HepG2 (cell line): ENCODE measurements at regions not wholly inside any gene's neighbourhood (a gene's known extent, or its start where the extent isn't known, plus 50 kb on each side); places are given as distances from the start of the nearest gene placed in this dataset.

Experiments used
- ARHGAP35 ChIP-seq: sonication (generic); formaldehyde crosslinking; IDR thresholded peaks from 2 replicates; pipeline ENCODE4 v1.9.0; 2022; ENCODE audit warnings: mild to moderate bottlenecking, inconsistent platforms, moderate library complexity, missing genetic modification reagents, borderline replicate concordance
- CHCHD3 ChIP-seq: sonication (generic); formaldehyde crosslinking; IDR thresholded peaks from 2 replicates; pipeline ENCODE4 v1.8.0; 2022; ENCODE audit warnings: mild to moderate bottlenecking, missing genetic modification reagents, moderate library complexity
- DMAP1 ChIP-seq: IDR thresholded peaks from 2 replicates; pipeline ENCODE4 v1.6.1; 2016
- FOXK2 ChIP-seq: fragments of 450-650 bp; IDR thresholded peaks from 2 replicates; pipeline ENCODE4 v1.6.1; 2016
- MEIS1 ChIP-seq: sonication (generic); formaldehyde crosslinking; IDR thresholded peaks from 2 replicates; pipeline ENCODE4 v1.9.0; 2021; ENCODE audit warnings: mild to moderate bottlenecking, missing genetic modification reagents, moderate library complexity, borderline replicate concordance
- MIER3 ChIP-seq: IDR thresholded peaks from 2 replicates; pipeline ENCODE4 v1.6.1; 2016; ENCODE audit warnings: missing compliant biosample characterization, borderline replicate concordance
- MYNN ChIP-seq: sonication (generic); formaldehyde crosslinking; IDR thresholded peaks from 2 replicates; pipeline ENCODE4 v1.4.0; 2020; ENCODE audit warnings: mild to moderate bottlenecking, low read depth, missing genetic modification reagents
- PTBP1 ChIP-seq: fragments of 200-400 bp; formaldehyde crosslinking; IDR thresholded peaks from 2 replicates; pipeline ENCODE4 v1.6.1; 2018; ENCODE audit warnings: low read length, low read depth; ENCODE audit not compliant: poor library complexity, severe bottlenecking
- SP140L ChIP-seq: sonication (generic); formaldehyde crosslinking; IDR thresholded peaks from 2 replicates; pipeline ENCODE4 v1.4.0; 2020; ENCODE audit warnings: missing genetic modification reagents, borderline replicate concordance
- TBX3 ChIP-seq: fragments of 450-650 bp; IDR thresholded peaks from 2 replicates; pipeline ENCODE4 v1.6.1; 2017; ENCODE audit warnings: antibody characterized with exemption, mild to moderate bottlenecking, inconsistent platforms, borderline replicate concordance
- ZFAT ChIP-seq: sonication (generic); formaldehyde crosslinking; conservative IDR thresholded peaks from 2 replicates; pipeline ENCODE4 v1.8.1; 2023; ENCODE audit warnings: missing genetic modification reagents, inconsistent platforms
- ZNF136 ChIP-seq: sonication (generic); formaldehyde crosslinking; IDR thresholded peaks from 2 replicates; pipeline ENCODE4 v1.8.1; 2022; ENCODE audit warnings: low read depth, mild to moderate bottlenecking, moderate library complexity, missing genetic modification reagents
- ZNF282 ChIP-seq: fragments of 450-650 bp; IDR thresholded peaks from 2 replicates; pipeline ENCODE4 v1.6.1; 2018; ENCODE audit not compliant: partially characterized antibody
- ZNF343 ChIP-seq: sonication (generic); formaldehyde crosslinking; IDR thresholded peaks from 2 replicates; pipeline ENCODE4 v1.4.0; 2020; ENCODE audit warnings: mild to moderate bottlenecking, missing genetic modification reagents
- ZNF484 ChIP-seq: sonication (generic); formaldehyde crosslinking; IDR thresholded peaks from 2 replicates; pipeline ENCODE4 v1.5.1; 2020; ENCODE audit warnings: mild to moderate bottlenecking, low read depth, missing genetic modification reagents, borderline replicate concordance
- ZNF546 ChIP-seq: sonication (generic); formaldehyde crosslinking; conservative IDR thresholded peaks from 2 replicates; pipeline ENCODE4 v1.8.1; 2023; ENCODE audit warnings: mild to moderate bottlenecking, missing genetic modification reagents
- TF ChIP-seq, protein P1 (sequence below): sonication (generic); formaldehyde crosslinking; IDR thresholded peaks from 2 replicates; pipeline ENCODE4 v1.5.0; 2020; ENCODE audit warnings: mild to moderate bottlenecking, missing genetic modification reagents
- TF ChIP-seq, protein P2 (sequence below): sonication (generic); formaldehyde crosslinking; IDR thresholded peaks from 2 replicates; pipeline ENCODE4 v1.4.0; 2020; ENCODE audit warnings: mild to moderate bottlenecking, missing genetic modification reagents

DNA sequence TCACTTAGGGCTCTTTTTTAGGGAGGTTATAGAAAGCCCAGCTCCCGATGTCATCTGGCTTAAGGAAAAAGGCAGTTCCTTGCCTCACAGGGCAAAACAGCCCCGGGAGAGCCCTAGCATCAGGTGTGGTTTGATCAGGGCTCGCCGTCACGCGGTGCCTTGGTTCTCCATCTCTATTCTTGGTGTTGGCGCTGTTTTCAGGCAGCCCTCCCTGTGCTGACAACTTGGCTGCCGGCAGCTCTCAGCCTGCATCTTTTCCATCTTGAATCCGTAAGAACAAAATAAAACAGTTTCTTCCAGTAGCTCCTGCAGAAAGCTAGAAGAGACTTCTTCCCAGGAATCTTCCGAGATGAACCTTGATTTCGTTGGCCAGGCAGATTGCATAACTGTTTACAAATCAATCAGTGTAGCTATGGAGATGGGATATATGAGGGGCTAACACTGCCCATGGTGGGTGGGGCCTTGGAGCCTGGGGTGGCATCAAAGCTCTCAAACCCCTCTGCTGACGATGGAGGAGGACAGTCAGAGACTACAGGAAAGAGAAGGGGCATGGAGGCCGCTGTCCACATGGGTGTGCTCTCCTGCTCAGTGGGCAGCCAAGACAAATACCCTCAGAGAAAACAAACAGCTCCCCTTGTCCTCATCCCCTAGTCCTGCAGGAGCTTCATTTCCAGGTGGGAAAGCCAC is 370.7 kb upstream of the C1orf174 start (continued):
- TF ChIP-seq ZNF282: no peak
- TF ChIP-seq CHCHD3: no peak
- TF ChIP-seq MYNN (CRISPR knock-in tag): no peak
- TF ChIP-seq ARHGAP35: no peak
- no peak for TF ChIP-seq ZNF546 (CRISPR knock-in tag)
- TF ChIP-seq, protein P1, sequence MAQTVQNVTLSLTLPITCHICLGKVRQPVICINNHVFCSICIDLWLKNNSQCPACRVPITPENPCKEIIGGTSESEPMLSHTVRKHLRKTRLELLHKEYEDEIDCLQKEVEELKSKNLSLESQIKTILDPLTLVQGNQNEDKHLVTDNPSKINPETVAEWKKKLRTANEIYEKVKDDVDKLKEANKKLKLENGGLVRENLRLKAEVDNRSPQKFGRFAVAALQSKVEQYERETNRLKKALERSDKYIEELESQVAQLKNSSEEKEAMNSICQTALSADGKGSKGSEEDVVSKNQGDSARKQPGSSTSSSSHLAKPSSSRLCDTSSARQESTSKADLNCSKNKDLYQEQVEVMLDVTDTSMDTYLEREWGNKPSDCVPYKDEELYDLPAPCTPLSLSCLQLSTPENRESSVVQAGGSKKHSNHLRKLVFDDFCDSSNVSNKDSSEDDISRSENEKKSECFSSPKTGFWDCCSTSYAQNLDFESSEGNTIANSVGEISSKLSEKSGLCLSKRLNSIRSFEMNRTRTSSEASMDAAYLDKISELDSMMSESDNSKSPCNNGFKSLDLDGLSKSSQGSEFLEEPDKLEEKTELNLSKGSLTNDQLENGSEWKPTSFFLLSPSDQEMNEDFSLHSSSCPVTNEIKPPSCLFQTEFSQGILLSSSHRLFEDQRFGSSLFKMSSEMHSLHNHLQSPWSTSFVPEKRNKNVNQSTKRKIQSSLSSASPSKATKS (CRISPR knock-in tag): no peak
- no peak for TF ChIP-seq ZNF343 (CRISPR knock-in tag)
- TF ChIP-seq TBX3: no peak
- TF ChIP-seq MIER3: no peak
- no peak for TF ChIP-seq ZNF136
- no peak for TF ChIP-seq SP140L (CRISPR knock-in tag)
- no peak for TF ChIP-seq ZNF484 (CRISPR knock-in tag)
- TF ChIP-seq FOXK2: no peak
- TF ChIP-seq ZFAT (CRISPR knock-in tag): no peak
- no peak for TF ChIP-seq MEIS1 (CRISPR knock-in tag)
- TF ChIP-seq DMAP1 (CRISPR knock-in tag): no peak
- TF ChIP-seq, protein P2, sequence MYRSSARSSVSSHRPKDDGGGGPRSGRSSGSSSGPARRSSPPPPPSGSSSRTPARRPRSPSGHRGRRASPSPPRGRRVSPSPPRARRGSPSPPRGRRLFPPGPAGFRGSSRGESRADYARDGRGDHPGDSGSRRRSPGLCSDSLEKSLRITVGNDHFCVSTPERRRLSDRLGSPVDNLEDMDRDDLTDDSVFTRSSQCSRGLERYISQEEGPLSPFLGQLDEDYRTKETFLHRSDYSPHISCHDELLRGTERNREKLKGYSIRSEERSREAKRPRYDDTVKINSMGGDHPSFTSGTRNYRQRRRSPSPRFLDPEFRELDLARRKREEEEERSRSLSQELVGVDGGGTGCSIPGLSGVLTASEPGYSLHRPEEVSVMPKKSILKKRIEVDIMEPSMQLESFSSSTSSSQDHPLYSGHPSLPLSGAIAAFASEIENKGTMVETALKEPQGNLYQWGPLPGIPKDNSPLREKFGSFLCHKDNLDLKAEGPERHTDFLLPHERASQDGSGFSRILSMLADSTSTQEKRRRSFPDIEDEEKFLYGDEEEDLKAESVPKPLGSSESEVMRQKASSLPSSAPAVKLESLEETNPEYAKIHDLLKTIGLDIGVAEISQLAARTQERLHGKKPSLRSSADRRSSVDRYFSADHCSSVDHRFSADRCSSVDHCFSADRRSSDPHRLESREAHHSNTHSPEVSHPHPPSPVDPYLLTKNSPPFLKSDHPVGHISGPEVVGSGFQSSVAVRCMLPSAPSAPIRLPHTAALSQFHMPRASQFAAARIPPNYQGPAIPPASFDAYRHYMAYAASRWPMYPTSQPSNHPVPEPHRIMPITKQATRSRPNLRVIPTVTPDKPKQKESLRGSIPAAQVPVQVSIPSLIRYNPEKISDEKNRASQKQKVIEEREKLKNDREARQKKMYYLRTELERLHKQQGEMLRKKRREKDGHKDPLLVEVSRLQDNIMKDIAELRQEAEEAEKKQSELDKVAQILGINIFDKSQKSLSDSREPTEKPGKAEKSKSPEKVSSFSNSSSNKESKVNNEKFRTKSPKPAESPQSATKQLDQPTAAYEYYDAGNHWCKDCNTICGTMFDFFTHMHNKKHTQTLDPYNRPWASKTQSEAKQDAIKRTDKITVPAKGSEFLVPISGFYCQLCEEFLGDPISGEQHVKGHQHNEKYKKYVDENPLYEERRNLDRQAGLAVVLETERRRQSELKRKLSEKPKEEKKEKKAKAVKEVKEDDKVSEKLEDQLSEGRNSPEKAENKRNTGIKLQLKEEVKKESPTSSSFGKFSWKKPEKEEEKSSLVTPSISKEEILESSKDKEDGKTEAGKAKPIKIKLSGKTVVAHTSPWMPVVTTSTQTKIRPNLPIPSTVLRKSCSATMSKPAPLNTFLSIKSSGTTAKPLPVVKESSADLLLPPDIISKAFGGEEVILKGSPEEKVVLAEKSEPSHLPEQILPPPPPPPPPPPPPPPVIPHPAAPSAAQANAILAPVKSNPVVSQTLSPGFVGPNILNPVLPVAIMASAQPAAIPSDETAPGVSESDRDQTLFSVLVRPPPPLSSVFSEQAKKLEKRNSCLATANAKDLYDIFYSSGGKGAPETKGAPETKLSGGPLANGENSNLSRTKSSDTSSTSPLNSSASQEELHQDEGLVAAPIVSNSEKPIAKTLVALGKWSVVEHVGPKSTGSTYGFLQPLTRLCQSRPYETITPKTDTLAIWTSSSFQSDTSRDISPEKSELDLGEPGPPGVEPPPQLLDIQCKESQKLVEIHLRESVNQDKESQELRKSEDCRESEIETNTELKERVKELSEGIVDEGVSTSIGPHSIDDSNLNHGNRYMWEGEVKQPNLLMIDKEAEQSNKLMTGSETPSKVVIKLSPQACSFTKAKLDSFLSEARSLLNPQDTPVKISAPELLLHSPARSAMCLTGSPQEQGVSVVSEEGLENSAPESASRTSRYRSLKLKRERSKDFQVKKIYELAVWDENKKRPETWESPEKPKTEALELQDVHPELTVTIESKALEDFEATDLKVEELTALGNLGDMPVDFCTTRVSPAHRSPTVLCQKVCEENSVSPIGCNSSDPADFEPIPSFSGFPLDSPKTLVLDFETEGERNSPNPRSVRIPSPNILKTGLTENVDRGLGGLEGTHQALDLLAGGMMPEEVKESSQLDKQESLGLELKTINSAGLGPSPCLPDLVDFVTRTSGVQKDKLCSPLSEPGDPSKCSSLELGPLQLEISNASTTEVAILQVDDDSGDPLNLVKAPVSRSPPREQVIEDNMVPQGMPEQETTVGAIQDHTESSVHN (CRISPR knock-in tag): 0 out of 2 replicates have a peak, but pooled peaks have one; percentile 26
- no peak for TF ChIP-seq PTBP1
